ENCODE measurements at regions not wholly inside any gene's neighbourhood (a gene's known extent, or its start where the extent isn't known, plus 50 kb on each side); places are given as distances from the start of the nearest gene placed in this dataset.

DNA sequence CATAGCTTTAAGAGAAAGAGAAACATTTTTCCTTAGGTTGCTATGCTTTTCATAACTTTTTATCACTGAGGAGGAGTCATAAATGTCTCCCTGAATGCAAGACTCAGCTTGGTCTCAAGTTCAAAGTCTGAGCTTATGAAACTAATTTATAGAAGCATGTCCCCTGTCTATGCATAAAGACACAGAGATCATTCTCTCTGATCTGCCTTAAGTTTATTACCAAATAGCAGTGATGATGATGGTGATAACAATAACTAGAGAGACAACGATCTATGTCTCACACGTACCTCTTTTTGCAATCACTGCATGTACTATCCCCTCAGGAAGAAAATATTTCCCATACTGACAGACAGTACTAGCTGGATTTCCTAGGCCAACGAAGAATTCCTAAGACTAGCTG, 266.4 kb upstream of the G2E3 start:
- Histone ChIP-seq H3K27ac (ENCODE audit: low read length) (no peak overlapping the region), H3K9me2 (replicated peaks; ENCODE audit: insufficient read depth, low read length) (no peaks in the 10 kb centered on the region), H4K20me1 (ENCODE audit: insufficient read depth, low read length) (no peaks in the 10 kb centered on the region), H3K27me3 (replicated peaks; ENCODE audit: insufficient read depth, low read length) (no peaks in the 10 kb centered on the region), H3K4me1 (ENCODE audit: low read length) (no peaks in the 10 kb centered on the region), H3K36me3 (replicated peaks; ENCODE audit: insufficient read depth, low read length) (no peaks in the 10 kb centered on the region), H3K9me3 (replicated peaks; ENCODE audit: insufficient read depth, low read length) (no peaks in the 10 kb centered on the region), H3F3A (ENCODE audit: insufficient read depth, low read length) (no peaks in the 10 kb centered on the region), H3K79me2 (ENCODE audit: low read length) (no peaks in the 10 kb centered on the region), H2AFZ (ENCODE audit: low read length) (no peak overlapping the region), H3K4me2 (ENCODE audit: low read depth, low read length) (no peak overlapping the region), H3K4me3 (ENCODE audit: low read length) (no peak overlapping the region), H3K9ac (ENCODE audit: low read length) (no peak overlapping the region)
- DNase-seq = no peak
- no peak for TF ChIP-seq EZH2phosphoT487 (IDR thresholded peaks at IDR 0.05; ENCODE audit: low read length)
- TF ChIP-seq, protein P1, sequence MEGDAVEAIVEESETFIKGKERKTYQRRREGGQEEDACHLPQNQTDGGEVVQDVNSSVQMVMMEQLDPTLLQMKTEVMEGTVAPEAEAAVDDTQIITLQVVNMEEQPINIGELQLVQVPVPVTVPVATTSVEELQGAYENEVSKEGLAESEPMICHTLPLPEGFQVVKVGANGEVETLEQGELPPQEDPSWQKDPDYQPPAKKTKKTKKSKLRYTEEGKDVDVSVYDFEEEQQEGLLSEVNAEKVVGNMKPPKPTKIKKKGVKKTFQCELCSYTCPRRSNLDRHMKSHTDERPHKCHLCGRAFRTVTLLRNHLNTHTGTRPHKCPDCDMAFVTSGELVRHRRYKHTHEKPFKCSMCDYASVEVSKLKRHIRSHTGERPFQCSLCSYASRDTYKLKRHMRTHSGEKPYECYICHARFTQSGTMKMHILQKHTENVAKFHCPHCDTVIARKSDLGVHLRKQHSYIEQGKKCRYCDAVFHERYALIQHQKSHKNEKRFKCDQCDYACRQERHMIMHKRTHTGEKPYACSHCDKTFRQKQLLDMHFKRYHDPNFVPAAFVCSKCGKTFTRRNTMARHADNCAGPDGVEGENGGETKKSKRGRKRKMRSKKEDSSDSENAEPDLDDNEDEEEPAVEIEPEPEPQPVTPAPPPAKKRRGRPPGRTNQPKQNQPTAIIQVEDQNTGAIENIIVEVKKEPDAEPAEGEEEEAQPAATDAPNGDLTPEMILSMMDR (IDR thresholded peaks at IDR 0.05; ENCODE audit: low read length) = no peak
- no peak for TF ChIP-seq EZH2 (optimal IDR thresholded peaks at IDR 0.05; ENCODE audit: low read depth, low read length)

GRCh38 chr14:30295980-30296379, 263.0 kb upstream of the G2E3 start:
- H3K79me2 ChIP-seq (ENCODE audit: low read length) = no peaks in the 10 kb centered on the region
- H3K4me3 ChIP-seq (ENCODE audit: low read length) = no peak overlapping the region
- H2AFZ ChIP-seq (ENCODE audit: low read length) = no peak overlapping the region
- no peak for DNase-seq
- H3K36me3 ChIP-seq (replicated peaks; ENCODE audit: insufficient read depth, low read length) = no peaks in the 10 kb centered on the region
- no peaks in the 10 kb centered on the region for H3K9me2 ChIP-seq (replicated peaks; ENCODE audit: insufficient read depth, low read length)
- H4K20me1 ChIP-seq (ENCODE audit: insufficient read depth, low read length) = no peaks in the 10 kb centered on the region
- H3F3A ChIP-seq (ENCODE audit: insufficient read depth, low read length) = no peaks in the 10 kb centered on the region
- no peaks in the 10 kb centered on the region for H3K27me3 ChIP-seq (replicated peaks; ENCODE audit: insufficient read depth, low read length)
- TF ChIP-seq EZH2phosphoT487 (IDR thresholded peaks at IDR 0.05; ENCODE audit: low read length) = no peak
- TF ChIP-seq, protein P1 (IDR thresholded peaks at IDR 0.05; ENCODE audit: low read length) = no peak
- no peak for TF ChIP-seq EZH2 (optimal IDR thresholded peaks at IDR 0.05; ENCODE audit: low read depth, low read length)
- no peaks in the 10 kb centered on the region for H3K9me3 ChIP-seq (replicated peaks; ENCODE audit: insufficient read depth, low read length)
- no peak overlapping the region for H3K9ac ChIP-seq (ENCODE audit: low read length)
- H3K4me1 ChIP-seq (ENCODE audit: low read length) = no peaks in the 10 kb centered on the region
- no peak overlapping the region for H3K27ac ChIP-seq (ENCODE audit: low read length)
- H3K4me2 ChIP-seq (ENCODE audit: low read depth, low read length) = no peak overlapping the region

- Histone ChIP-seq H3F3A (ENCODE audit: insufficient read depth, low read length) (no peaks in the 10 kb centered on the region), H3K9me2 (replicated peaks; ENCODE audit: insufficient read depth, low read length) (no peaks in the 10 kb centered on the region), H3K36me3 (replicated peaks; ENCODE audit: insufficient read depth, low read length) (no peaks in the 10 kb centered on the region), H3K27ac (ENCODE audit: low read length) (no peak overlapping the region), H3K9ac (ENCODE audit: low read length) (no peak overlapping the region), H3K79me2 (ENCODE audit: low read length) (no peaks in the 10 kb centered on the region), H3K4me3 (ENCODE audit: low read length) (no peak overlapping the region), H3K9me3 (replicated peaks; ENCODE audit: insufficient read depth, low read length) (no peaks in the 10 kb centered on the region), H3K27me3 (replicated peaks; ENCODE audit: insufficient read depth, low read length) (no peaks in the 10 kb centered on the region), H2AFZ (ENCODE audit: low read length) (no peak overlapping the region), H3K4me1 (ENCODE audit: low read length) (no peaks in the 10 kb centered on the region), H4K20me1 (ENCODE audit: insufficient read depth, low read length) (no peaks in the 10 kb centered on the region), H3K4me2 (ENCODE audit: low read depth, low read length) (no peak overlapping the region)
- TF ChIP-seq EZH2phosphoT487 (IDR thresholded peaks at IDR 0.05; ENCODE audit: low read length) (no peak), EZH2 (optimal IDR thresholded peaks at IDR 0.05; ENCODE audit: low read depth, low read length) (no peak)
- TF ChIP-seq, protein P1 (IDR thresholded peaks at IDR 0.05; ENCODE audit: low read length) = no peak
- no peak for DNase-seq
These were observed 262.0 kb upstream of the G2E3 start for GRCh38 chr14:30296931-30297405.
